Skeletal muscle tissue (tissue), 3 donors: ENCODE measurements at regions not wholly inside any gene's neighbourhood (a gene's known extent, or its start where the extent isn't known, plus 50 kb on each side); places are given as distances from the start of the nearest gene placed in this dataset.
"Not testable (repeated sequence)": the region's sequence is repeated elsewhere in the genome, so short reads cannot be mapped to it uniquely, and the experiment has no call there.

Experiments
- H3K27ac ChIP-seq: one replicate; pipeline ENCODE4 v1.7.0; 2013; ENCODE audit warnings: mild to moderate bottlenecking, low read depth, low read length, inconsistent platforms
- H3K27me3 ChIP-seq, 3 donors: one replicate each; pipeline ENCODE4 v1.7.0; 2013; ENCODE audit warnings: low read length in 3 of 3; ENCODE audit not compliant: control insufficient read depth in 3 of 3, insufficient read depth in 3 of 3
- H3K36me3 ChIP-seq, 3 donors: one replicate each; pipeline ENCODE4 v1.7.0; 2013; ENCODE audit warnings: low read length in 3 of 3; ENCODE audit not compliant: control insufficient read depth in 3 of 3, insufficient read depth in 3 of 3
- H3K4me1 ChIP-seq, 3 donors: one replicate each; pipeline ENCODE4 v1.7.0; 2013; ENCODE audit warnings: low read length in 3 of 3, mild to moderate bottlenecking in 3 of 3; ENCODE audit not compliant: control insufficient read depth in 3 of 3, insufficient read depth in 3 of 3
- H3K4me3 ChIP-seq, 3 donors: one replicate each; pipeline ENCODE4 v1.7.0; 2013; ENCODE audit warnings: low read length in 3 of 3
- H3K9ac ChIP-seq, 3 donors: one replicate each; pipeline ENCODE4 v1.7.0; 2013; ENCODE audit warnings: low read length in 3 of 3, mild to moderate bottlenecking in 3 of 3, moderate library complexity in 2 of 3, low read depth in 1 of 3
- H3K9me3 ChIP-seq, 3 donors: one replicate each; pipeline ENCODE4 v1.7.0; 2013; ENCODE audit warnings: low read length in 3 of 3; ENCODE audit not compliant: control insufficient read depth in 3 of 3
- donor health status: Osteomylitis.

DNA sequence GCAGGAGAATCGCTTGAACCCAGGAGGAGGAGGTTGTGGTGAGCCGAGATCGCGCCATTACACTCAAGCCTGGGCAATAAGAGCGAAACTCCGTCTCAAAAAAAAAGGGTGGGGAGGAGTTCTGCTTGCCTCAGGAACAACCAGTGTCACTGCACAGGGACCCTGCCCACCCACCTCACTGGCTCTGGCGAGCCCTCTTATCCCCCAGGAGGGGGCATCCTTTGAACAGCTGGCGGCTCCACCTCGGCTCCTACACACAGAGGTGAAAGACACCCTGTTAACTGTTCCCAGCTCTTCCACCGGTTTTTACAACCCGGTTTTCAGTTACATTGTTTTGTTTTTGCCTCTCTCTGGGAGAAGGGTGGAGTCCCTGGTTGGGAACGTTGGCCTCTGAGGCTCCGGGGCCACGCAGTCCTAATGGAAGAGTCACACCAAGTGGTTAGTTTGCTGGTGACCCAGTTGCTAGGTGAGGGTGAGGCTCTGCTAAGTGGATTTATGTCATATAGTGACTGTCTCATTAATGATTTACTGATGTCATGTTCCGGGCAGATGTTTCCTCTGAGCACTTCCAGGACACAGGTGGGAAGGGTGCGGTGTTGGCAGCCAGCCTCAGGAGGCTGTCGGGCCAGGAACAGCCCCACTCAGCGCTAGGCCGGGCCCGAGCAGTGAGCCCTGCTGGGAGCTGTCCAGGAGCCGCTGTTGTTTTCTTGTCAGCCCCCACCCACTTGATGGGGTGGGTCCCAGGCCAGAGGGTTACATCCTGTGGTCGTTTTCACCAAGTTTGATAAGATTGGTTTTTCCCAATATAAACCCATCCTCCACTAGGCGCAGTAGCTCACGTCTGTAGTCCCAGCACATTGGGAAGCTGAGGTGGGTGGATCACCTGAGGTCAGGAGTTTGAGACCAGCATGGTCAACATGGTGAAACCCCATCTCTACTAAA is 4474.3 kb upstream of the OR11H1 start:
- H3K9me3 ChIP-seq: peaks cover 4 to 22% (median 4%) of the 10 kb centered on the region in 3 donors
- not testable (repeated sequence) for H3K4me3 ChIP-seq, H3K4me1 ChIP-seq, H3K27ac ChIP-seq, H3K9ac ChIP-seq, H3K36me3 ChIP-seq, H3K27me3 ChIP-seq

DNA sequence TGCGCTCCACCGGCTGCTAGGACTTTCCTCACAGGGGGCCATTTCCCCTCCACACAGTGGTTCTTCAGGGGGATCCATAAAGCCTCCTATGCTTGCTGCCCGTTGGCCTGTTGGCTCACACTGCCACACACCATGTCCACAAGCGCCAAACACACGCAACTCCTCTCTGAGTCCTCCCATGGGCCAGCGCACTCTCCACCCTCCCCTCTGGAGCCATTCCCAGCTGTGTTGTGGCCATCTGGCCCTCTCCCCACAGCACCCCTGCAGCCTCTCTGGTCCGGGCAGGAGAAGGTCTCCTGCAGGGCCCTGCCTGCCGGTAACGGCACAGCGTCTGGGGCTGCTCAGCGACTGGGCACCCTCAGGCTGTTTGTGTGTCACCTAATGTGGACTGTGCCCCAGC is 4473.3 kb upstream of the OR11H1 start:
- H3K9ac ChIP-seq, H3K36me3 ChIP-seq, H3K4me1 ChIP-seq, H3K27ac ChIP-seq, H3K4me3 ChIP-seq, H3K27me3 ChIP-seq: not testable (repeated sequence)
- peaks cover 2 to 22% (median 4%) of the 10 kb centered on the region in 3 donors for H3K9me3 ChIP-seq

DNA sequence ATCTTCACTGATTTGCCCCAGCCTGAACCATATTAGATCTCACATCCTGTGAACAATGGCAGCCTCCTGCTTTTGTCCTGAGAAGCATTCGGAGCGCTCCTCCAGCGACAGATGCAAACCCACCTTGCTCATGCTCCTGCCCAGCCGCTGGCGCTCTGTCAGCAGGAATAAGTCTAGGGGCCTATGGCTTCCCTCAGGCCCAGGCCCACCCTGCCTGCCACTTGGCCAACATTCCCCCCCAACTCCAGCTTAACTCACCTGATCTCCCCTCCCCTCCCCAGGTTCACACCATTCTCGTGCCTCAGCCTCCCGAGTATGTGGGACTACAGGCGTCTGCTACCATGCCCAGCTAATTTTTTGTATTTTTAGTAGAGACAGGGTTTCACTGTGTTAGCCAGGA is 4472.8 kb upstream of the OR11H1 start:
- H3K27me3 ChIP-seq, H3K9ac ChIP-seq, H3K27ac ChIP-seq, H3K36me3 ChIP-seq, H3K4me3 ChIP-seq, H3K4me1 ChIP-seq: not testable (repeated sequence)
- H3K9me3 ChIP-seq: peaks cover 2 to 22% (median 4%) of the 10 kb centered on the region in 3 donors

DNA sequence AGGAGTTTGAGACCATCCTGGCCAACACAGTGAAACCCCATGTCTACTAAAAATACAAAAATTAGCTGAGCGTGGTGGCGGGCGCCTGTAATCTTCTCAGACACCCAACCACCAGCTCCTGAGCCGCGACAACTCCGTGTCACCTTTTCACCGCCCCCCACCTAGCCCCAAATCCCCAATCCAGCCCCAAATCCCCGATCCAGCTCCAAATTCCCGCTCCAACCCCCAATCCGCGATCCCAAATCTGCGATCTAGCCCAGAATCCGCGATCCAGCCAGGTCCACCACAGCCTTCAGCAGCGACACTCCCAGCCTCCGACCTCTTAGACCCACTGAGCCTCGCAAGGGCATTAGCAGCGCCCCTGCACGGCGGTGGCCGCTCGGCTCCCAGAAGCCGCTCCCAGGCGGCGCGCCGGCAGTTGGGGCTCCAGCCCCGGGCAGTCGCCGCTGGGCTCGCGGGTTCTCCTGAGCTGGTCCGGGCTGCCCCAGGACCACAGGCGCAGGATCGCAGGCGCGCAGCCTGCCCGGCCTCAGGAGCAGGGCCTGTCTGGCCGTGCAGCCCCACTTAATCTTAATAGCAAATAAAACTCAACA is 4469.9 kb upstream of the OR11H1 start:
- not testable (repeated sequence) for H3K27ac ChIP-seq, H3K4me1 ChIP-seq, H3K36me3 ChIP-seq, H3K9ac ChIP-seq, H3K27me3 ChIP-seq, H3K4me3 ChIP-seq
- H3K9me3 ChIP-seq: peaks cover 2 to 19% (median 4%) of the 10 kb centered on the region in 3 donors

DNA sequence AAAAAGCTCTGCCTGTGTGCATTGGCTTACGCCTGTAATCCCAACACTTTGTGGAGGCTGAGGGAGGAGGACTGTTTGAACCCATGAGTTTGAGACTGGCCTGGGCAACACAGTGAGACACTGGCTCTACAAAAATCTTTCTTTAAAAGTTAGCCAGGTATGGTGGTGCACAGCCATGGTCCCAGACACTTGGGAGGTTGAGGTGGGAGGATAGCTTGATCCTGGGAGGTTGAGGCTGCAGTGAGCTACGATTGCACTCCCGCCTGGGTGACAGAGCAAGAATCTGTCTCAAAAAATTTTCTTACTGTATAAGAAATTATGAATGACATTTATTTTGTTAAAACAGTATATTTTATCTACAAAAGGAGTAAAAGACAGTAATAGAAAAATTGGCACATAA is 4468.9 kb upstream of the OR11H1 start:
- H3K9ac ChIP-seq, H3K27ac ChIP-seq, H3K36me3 ChIP-seq, H3K4me1 ChIP-seq, H3K27me3 ChIP-seq: not testable (repeated sequence)
- Histone ChIP-seq H3K4me3 (peak overlapping the region in 1 of 3 donors; percentile 30), H3K9me3 (peaks cover 2 to 17% (median 4%) of the 10 kb centered on the region in 3 donors)

DNA sequence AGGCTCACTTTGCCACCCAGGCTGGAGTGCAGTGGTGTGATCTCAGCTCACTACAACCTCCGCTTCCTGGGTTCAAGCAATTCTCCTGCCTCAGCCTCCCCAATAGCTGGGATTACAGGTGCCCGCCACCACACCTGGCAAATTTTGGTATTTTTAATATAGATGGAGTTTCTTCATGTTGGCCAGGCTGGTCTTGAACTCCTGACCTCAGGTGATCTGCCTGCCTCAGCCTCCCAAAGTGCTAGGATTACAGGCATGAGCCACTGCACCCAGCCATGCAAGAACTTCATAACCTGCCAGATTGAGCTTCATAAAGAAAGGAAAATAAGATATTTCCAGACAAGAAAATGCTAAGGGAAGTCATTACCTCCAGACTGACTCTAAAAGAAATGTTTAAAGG is 4467.2 kb upstream of the OR11H1 start:
- not testable (repeated sequence) for H3K27me3 ChIP-seq, H3K9me3 ChIP-seq, H3K4me3 ChIP-seq, H3K4me1 ChIP-seq, H3K36me3 ChIP-seq, H3K9ac ChIP-seq, H3K27ac ChIP-seq

DNA sequence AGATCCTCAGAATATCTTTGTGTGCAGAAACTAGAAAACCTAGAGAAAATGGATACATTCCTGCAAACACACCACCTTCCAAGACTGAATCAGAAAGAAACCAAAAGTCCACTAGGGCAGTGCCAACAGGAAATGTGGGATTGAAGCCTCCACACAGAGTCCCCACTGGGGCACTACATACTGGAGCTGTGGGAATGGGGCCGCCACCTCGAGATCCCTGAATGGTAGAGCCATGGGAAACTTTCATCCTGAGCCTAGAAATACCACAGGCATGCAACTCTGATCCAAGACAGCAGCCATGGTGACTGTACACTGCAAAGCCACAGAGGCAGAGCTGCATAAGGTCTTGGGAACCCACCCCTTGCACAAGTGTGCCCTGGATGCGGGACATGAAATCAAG is 4465.5 kb upstream of the OR11H1 start:
- H3K4me3 ChIP-seq, H3K27ac ChIP-seq, H3K4me1 ChIP-seq, H3K36me3 ChIP-seq, H3K27me3 ChIP-seq, H3K9ac ChIP-seq: not testable (repeated sequence)
- H3K9me3 ChIP-seq: peaks cover 0 to 13% (median 8%) of the 10 kb centered on the region in 3 donors

DNA sequence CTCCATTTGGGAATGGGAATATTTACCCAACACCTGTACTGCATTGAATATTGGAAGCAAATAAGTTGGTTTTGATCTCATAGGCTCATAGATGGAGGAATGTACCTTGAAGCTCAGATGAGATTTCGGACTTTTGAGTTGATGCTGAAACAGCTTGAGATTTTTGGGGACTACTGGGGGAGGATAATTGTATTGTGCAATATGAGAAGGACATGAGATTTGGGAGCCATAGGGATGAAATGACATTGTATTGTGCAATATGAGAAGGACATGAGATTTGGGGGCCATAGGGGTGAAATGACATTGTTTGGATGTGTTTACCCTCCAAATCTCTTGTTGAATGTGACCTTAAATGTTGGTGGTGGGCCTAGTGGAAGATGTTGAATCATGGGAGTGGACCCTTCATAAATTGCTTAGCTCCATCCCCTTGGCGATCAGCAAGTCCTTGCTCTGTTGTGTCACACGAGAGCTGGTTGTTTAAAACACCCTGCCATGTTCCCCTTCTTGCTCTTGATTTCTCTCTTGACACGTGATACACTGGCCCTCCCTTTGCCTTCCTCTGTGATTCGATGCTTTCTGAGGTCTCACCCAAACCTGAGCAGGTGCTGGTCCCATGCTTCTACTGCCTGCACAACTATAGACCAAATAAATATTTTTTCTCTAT is 4464.8 kb upstream of the OR11H1 start:
- not testable (repeated sequence) for H3K27ac ChIP-seq, H3K36me3 ChIP-seq, H3K27me3 ChIP-seq, H3K4me3 ChIP-seq, H3K9ac ChIP-seq, H3K4me1 ChIP-seq
- H3K9me3 ChIP-seq: peaks cover 0 to 13% (median 13%) of the 10 kb centered on the region in 3 donors

DNA sequence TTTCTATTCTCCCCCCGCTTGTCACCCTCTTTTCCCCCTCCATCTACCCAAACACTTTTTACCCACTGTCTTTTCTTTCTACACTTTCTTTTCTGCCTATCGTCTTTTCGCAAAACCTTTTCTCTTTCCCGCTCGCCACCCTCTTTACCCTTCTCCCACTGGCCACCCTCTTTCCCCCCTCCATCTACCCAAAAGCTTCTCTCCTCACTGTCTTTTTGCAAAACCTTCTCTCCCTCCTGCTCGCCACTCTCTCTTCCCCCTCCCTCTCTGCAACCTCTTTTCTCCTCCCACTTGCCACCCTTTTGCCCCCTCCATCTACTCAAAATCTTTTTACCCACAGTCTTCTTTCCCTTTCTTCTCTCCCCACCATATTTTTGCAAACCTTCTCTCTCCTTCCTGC is 4462.8 kb upstream of the OR11H1 start:
- H3K4me1 ChIP-seq, H3K36me3 ChIP-seq, H3K9ac ChIP-seq, H3K27me3 ChIP-seq, H3K27ac ChIP-seq, H3K4me3 ChIP-seq: not testable (repeated sequence)
- peaks cover 0 to 13% (median 13%) of the 10 kb centered on the region in 3 donors for H3K9me3 ChIP-seq

DNA sequence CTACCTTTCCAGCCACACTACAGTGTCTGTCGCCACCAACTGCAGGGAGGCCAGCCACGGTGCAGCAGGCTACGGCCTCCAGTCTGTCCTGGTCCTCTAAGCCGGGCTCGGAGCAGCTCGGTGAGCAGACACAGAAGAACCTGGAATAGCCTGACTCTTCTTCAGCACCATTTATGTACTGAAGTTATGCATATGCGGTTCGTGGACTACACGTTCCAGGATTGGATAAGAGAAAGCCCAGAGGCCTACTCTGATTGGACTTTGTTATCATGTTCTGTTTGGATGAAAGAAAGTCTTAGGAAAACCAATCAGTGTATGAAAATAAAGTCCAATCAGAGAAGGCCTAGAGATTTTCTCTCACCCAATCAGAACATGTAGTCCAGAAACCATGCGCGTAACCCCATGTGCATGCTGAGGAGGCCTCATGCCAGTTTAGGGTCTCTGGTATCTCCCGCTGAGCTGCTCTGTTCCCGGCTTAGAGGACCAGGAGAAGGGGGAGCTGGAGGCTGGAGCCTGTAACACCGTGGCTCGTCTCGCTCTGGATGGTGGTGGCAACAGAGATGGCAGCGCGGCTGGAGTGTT is 4462.0 kb upstream of the OR11H1 start:
- not testable (repeated sequence) for H3K27me3 ChIP-seq, H3K36me3 ChIP-seq, H3K4me3 ChIP-seq, H3K4me1 ChIP-seq, H3K27ac ChIP-seq, H3K9ac ChIP-seq
- peaks cover 0 to 13% (median 13%) of the 10 kb centered on the region in 3 donors for H3K9me3 ChIP-seq
